IMR-90 (cell line): ENCODE measurements at regions not wholly inside any gene's neighbourhood (a gene's known extent, or its start where the extent isn't known, plus 50 kb on each side); places are given as distances from the start of the nearest gene placed in this dataset.

ENCODE experiments used
- ATAC-seq: fragments of 200-7000 bp; cut with Tn5 transposase; 2 replicates; pipeline ENCODE4 v1.9.1; 2020; ENCODE audit warnings: low read depth, mild to moderate bottlenecking, moderate library complexity
- BruUV-seq: library from RNA; stranded (reverse); fragments of 400-500 nt; replicated peaks from 2 replicates; lab custom pipeline; 2021; lab: Mats Ljungman, UMichigan
- CTCF ChIA-PET: fragments of 300-600 bp; formaldehyde crosslinking; extraction: SDS; loops from one replicate; lab custom pipeline; 2021; ENCODE audit warnings: antibody characterized with exemption; lab: Yijun Ruan, JAX
- POLR2A ChIA-PET: fragments of 300-600 bp; sonication (Branson Sonifier 250); formaldehyde crosslinking; loops from one replicate; lab custom pipeline; 2022; ENCODE audit warnings: antibody characterized with exemption; ENCODE audit not compliant: unreplicated experiment; lab: Charles Lee
- DNase-seq: peaks from one replicate; pipeline ENCODE4 v3.0.0; 2013
- H2AFZ ChIP-seq: replicated peaks from 2 replicates; pipeline ENCODE3; 2013; ENCODE audit warnings: low read length, mild to moderate bottlenecking; ENCODE audit not compliant: poor library complexity
- H2AK5ac ChIP-seq: 2 replicates; pipeline ENCODE4 v1.6.1; 2013; ENCODE audit warnings: low read depth, low read length, inconsistent platforms
- H2AK9ac ChIP-seq: replicated peaks from 2 replicates; pipeline ENCODE3; 2013; ENCODE audit warnings: mild to moderate bottlenecking, low read depth, low read length, moderate library complexity; ENCODE audit not compliant: poor library complexity
- H2BK120ac ChIP-seq: 2 replicates; pipeline ENCODE4 v1.6.1; 2013; ENCODE audit warnings: low read depth, low read length, inconsistent platforms
- H2BK15ac ChIP-seq: 3 replicates; pipeline ENCODE4 v1.6.1; 2013; ENCODE audit warnings: low read depth, low read length, inconsistent platforms
- H2BK20ac ChIP-seq: 2 replicates; pipeline ENCODE4 v1.6.1; 2013; ENCODE audit warnings: low read depth, mild to moderate bottlenecking, inconsistent platforms, low read length, moderate library complexity
- H2BK5ac ChIP-seq: 2 replicates; pipeline ENCODE4 v1.6.1; 2013; ENCODE audit warnings: mild to moderate bottlenecking, low read depth, low read length, inconsistent platforms; ENCODE audit not compliant: poor library complexity, severe bottlenecking
- H3K14ac ChIP-seq: replicated peaks from 2 replicates; pipeline ENCODE4 v1.6.1; 2013; ENCODE audit warnings: low read depth, low read length, inconsistent platforms
- H3K18ac ChIP-seq: 2 replicates; pipeline ENCODE4 v1.6.1; 2013; ENCODE audit warnings: low read depth, low read length, control low read depth
- H3K23ac ChIP-seq: 2 replicates; pipeline ENCODE4 v1.6.1; 2013; ENCODE audit warnings: low read depth, low read length, inconsistent platforms
- H3K27ac ChIP-seq: 2 replicates; pipeline ENCODE4 v1.5.1; 2013; ENCODE audit warnings: mild to moderate bottlenecking, control low read depth, low read length; ENCODE audit not compliant: insufficient read depth
- H3K27me3 ChIP-seq: 2 replicates; pipeline ENCODE4 v1.6.1; 2013; ENCODE audit warnings: low read length; ENCODE audit not compliant: control insufficient read depth, insufficient read depth
- H3K36me3 ChIP-seq: 2 replicates; pipeline ENCODE4 v1.6.1; 2013; ENCODE audit warnings: low read length, mixed read lengths; ENCODE audit not compliant: control insufficient read depth, insufficient read depth
- H3K4ac ChIP-seq: 2 replicates; pipeline ENCODE4 v1.6.1; 2013; ENCODE audit warnings: low read depth, low read length, inconsistent platforms
- H3K4me1 ChIP-seq: 2 replicates; pipeline ENCODE4 v1.6.1; 2013; ENCODE audit warnings: low read length, mixed read lengths; ENCODE audit not compliant: control insufficient read depth, insufficient read depth
- H3K4me2 ChIP-seq: 2 replicates; pipeline ENCODE4 v1.6.1; 2013; ENCODE audit warnings: low read depth, mild to moderate bottlenecking, control low read depth, low read length, moderate library complexity
- H3K4me3 ChIP-seq: 2 replicates; pipeline ENCODE4 v1.5.1; 2013; ENCODE audit warnings: low read depth, mild to moderate bottlenecking, control low read depth, low read length, moderate library complexity; ENCODE audit not compliant: insufficient read depth
- H3K56ac ChIP-seq: 2 replicates; pipeline ENCODE4 v1.6.1; 2013; ENCODE audit warnings: low read length, inconsistent platforms; ENCODE audit not compliant: insufficient read depth; ENCODE audit errors: extremely low read depth
- H3K79me1 ChIP-seq, 2 experiments: 2 replicates each; pipeline ENCODE4 v1.6.1; 2013; ENCODE audit warnings: low read length in 2 of 2, inconsistent platforms in 1 of 2, low read depth in 1 of 2
- H3K9ac ChIP-seq: 2 replicates; pipeline ENCODE4 v1.6.1; 2013; ENCODE audit warnings: low read depth, low read length, control low read depth
- H3K9me1 ChIP-seq: 2 replicates; pipeline ENCODE4 v1.6.1; 2013; ENCODE audit warnings: low read length, inconsistent platforms; ENCODE audit not compliant: insufficient read depth
- H3K9me3 ChIP-seq: 2 replicates; pipeline ENCODE4 v1.6.1; 2013; ENCODE audit warnings: low read length; ENCODE audit not compliant: control insufficient read depth, insufficient read depth
- H4K20me1 ChIP-seq: 2 replicates; pipeline ENCODE4 v1.6.1; 2013; ENCODE audit warnings: low read length, inconsistent platforms; ENCODE audit not compliant: insufficient read depth
- H4K5ac ChIP-seq: 2 replicates; pipeline ENCODE4 v1.6.1; 2013; ENCODE audit warnings: mild to moderate bottlenecking, low read depth, low read length, control low read depth
- H4K8ac ChIP-seq, 2 experiments: 2 replicates each; pipeline ENCODE4 v1.6.1; 2013; ENCODE audit warnings: low read depth in 2 of 2, low read length in 2 of 2, control low read depth in 1 of 2, inconsistent platforms in 1 of 2
- H4K91ac ChIP-seq: 2 replicates; pipeline ENCODE4 v1.6.1; 2013; ENCODE audit warnings: low read depth, low read length, inconsistent platforms; ENCODE audit not compliant: insufficient read depth
- BHLHE40 ChIP-seq: fragments of 150-350 bp; IDR thresholded peaks from 2 replicates; pipeline ENCODE4 v1.6.1; 2016; ENCODE audit warnings: mild to moderate bottlenecking, low read depth, low read length
- CEBPB ChIP-seq: IDR thresholded peaks from 2 replicates; pipeline ENCODE4 v1.6.1; 2012; ENCODE audit warnings: low read depth, low read length, improper control_type of control experiment
- CHD1 ChIP-seq: IDR thresholded peaks from 2 replicates; pipeline ENCODE4 v1.6.1; 2012; ENCODE audit warnings: low read depth, low read length, improper control_type of control experiment
- MAFK ChIP-seq: IDR thresholded peaks from 2 replicates; pipeline ENCODE4 v1.6.1; 2012; ENCODE audit warnings: low read depth, low read length, improper control_type of control experiment
- MAZ ChIP-seq: IDR thresholded peaks from 2 replicates; pipeline ENCODE4 v1.6.1; 2012; ENCODE audit warnings: low read depth, mild to moderate bottlenecking, low read length, improper control_type of control experiment, moderate library complexity, borderline replicate concordance
- MXI1 ChIP-seq: IDR thresholded peaks from 2 replicates; pipeline ENCODE4 v1.6.1; 2012; ENCODE audit warnings: low read depth, mild to moderate bottlenecking, low read length, moderate library complexity, borderline replicate concordance
- POLR2A ChIP-seq: IDR thresholded peaks from 2 replicates; pipeline ENCODE4 v1.6.1; 2012; ENCODE audit warnings: mild to moderate bottlenecking, low read depth, low read length
- RAD21 ChIP-seq: IDR thresholded peaks from 2 replicates; pipeline ENCODE4 v1.6.1; 2012; ENCODE audit warnings: low read length, improper control_type of control experiment
- RCOR1 ChIP-seq: IDR thresholded peaks from 2 replicates; pipeline ENCODE4 v1.6.1; 2012; ENCODE audit warnings: mild to moderate bottlenecking, low read length, improper control_type of control experiment; ENCODE audit not compliant: insufficient replicate concordance
- RFX5 ChIP-seq: IDR thresholded peaks from 2 replicates; pipeline ENCODE4 v1.8.0; 2012; ENCODE audit warnings: low read depth, mild to moderate bottlenecking, low read length, moderate library complexity
- SMC3 ChIP-seq: fragments of 150-350 bp; IDR thresholded peaks from 2 replicates; pipeline ENCODE4 v1.6.1; 2016; ENCODE audit warnings: low read depth, mild to moderate bottlenecking, antibody characterized with exemption, low read length, moderate library complexity
- WGBS, 2 experiments: methylation state at CpG; one replicate each; pipeline versions ENCODE4 v1.1.5 to v1.1.7; 2013; ENCODE audit warnings: missing lambda C conversion rate in 2 of 2; ENCODE audit not compliant: insufficient read length in 1 of 2; ENCODE audit errors: extremely low coverage in 2 of 2; 5-methylcytosine and 5-hydroxymethylcytosine counted together
- dilution Hi-C: fragments of 300-500 bp; cut with HindIII; formaldehyde crosslinking; loops from one replicate; pipeline ENCODE4 v1.14.3; 2018; ENCODE audit warnings: low sequenced_read_pairs; ENCODE audit not compliant: unreplicated experiment
- in situ Hi-C: fragments of 300-500 bp; cut with MboI; formaldehyde crosslinking; loops from 3 replicates; pipeline ENCODE4 v1.14.3; 2019; ENCODE audit warnings: low sequenced_read_pairs, inconsistent platforms, mixed read lengths
- intact Hi-C: fragments of 100-400 bp; cut with micrococcal nuclease; formaldehyde crosslinking; loops from 2 replicates; pipeline ENCODE4 v1.10.0; 2022
- TF ChIP-seq, protein P1 (sequence below): fragments of 150-350 bp; IDR thresholded peaks from 2 replicates; pipeline ENCODE4 v1.6.1; 2017; ENCODE audit warnings: mild to moderate bottlenecking, antibody characterized with exemption, low read length, low read depth
- TF ChIP-seq, protein P2 (sequence below): conservative IDR thresholded peaks from 2 replicates; pipeline ENCODE4 v1.5.1; 2012; ENCODE audit warnings: mild to moderate bottlenecking, low read depth, low read length, improper control_type of control experiment
- TF ChIP-seq, protein P3 (sequence below): fragments of 150-350 bp; IDR thresholded peaks from 2 replicates; pipeline ENCODE4 v1.6.1; 2016; ENCODE audit warnings: low read depth, mild to moderate bottlenecking, low read length, moderate library complexity, borderline replicate concordance

DNA sequence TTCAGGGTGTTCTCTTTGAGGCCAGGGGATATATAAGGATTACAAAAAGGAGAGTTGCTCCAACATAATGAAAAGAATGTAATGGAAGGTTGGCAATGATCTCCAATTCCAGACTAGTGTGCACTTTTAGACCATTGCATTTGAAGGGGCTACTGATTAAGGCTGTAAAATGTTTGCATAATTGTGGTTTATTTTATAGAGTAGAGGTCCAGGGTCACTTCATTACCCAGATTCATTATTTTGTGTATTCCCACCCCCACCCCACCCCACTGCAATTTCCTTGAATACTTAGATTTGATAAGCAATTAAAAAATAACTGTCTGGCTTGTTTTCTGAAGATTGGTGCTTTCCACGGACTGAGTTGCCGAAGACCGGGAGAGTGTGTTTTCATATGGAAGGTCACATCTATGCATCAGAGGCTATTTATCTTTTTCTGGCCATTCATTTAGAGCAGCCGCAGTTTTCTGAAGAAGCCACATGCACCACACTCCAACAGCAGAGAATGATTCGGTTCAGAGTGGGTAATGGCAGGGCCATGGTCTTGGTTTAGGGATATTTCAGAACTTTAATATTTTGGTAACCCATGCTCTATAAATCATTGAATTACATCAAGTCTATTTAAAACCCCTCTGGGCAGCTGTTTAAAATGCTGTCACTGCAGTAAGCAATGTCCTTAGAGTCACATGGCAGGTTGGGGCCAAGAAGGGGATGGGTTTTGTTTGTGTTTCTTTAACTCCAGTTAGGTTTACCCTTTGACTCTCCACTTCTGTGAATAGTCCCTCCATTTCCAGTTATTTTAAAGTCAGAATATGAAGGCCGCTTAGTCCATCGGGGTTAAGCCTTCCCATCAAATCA, 94.6 kb downstream of the TMEM30B start:
- H3K27ac ChIP-seq = peak overlapping the region; percentile 25; the same call in 1 of the 2 replicates
- ChIA-PET CTCF (no interaction called here), POLR2A (no interaction called here)
- H3K18ac ChIP-seq = peak overlapping the region; percentile 9; the same call in 1 of the 2 replicates
- H3K27me3 ChIP-seq = no peaks in the 10 kb centered on the region
- WGBS, 2 experiments = no CpG with 5 or more reads among the region's 7 CpGs
- no peaks in the 10 kb centered on the region for H3K79me1 ChIP-seq
- peak overlapping the region; percentile 80; the same call in 1 of the 3 replicates for H2BK15ac ChIP-seq
- H4K5ac ChIP-seq = no peak overlapping the region
- peak overlapping the region; percentile 85; the same call in 1 of the 2 replicates for H2BK20ac ChIP-seq
- H2AK9ac ChIP-seq = no peak overlapping the region
- H4K8ac ChIP-seq = peak overlapping the region; percentile 29 to 59; a peak in 1 of 4 replicates
- no peaks in the 10 kb centered on the region for H4K20me1 ChIP-seq
- intact Hi-C loops = loop anchor here (10.0 kb wide), 1 partner anchor 162 kb away; no protein-coding TSS in a partner anchor
- H3K4me2 ChIP-seq = no peak overlapping the region
- H3K56ac ChIP-seq = no peak overlapping the region
- ATAC-seq = no peak
- H3K36me3 ChIP-seq = no peaks in the 10 kb centered on the region
- no peak overlapping the region for H2BK5ac ChIP-seq
- DNase-seq = no peak
- H4K91ac ChIP-seq = peak overlapping the region; percentile 20
- H3K14ac ChIP-seq = peak overlapping the region; percentile 16; the same call in 1 of the 2 replicates
- H3K4ac ChIP-seq = peak overlapping the region; percentile 62; the same call in 1 of the 2 replicates
- no peak overlapping the region for H3K4me3 ChIP-seq
- H3K4me1 ChIP-seq = peaks cover 28% of the 10 kb centered on the region
- H3K9ac ChIP-seq = no peak overlapping the region
- H3K9me1 ChIP-seq = peaks cover 11% of the 10 kb centered on the region
- H2AK5ac ChIP-seq = peak overlapping the region; percentile 24; the same call in 1 of the 2 replicates
- peak overlapping the region; percentile 53 for H2BK120ac ChIP-seq
- in situ Hi-C loops = no loop called here
- BruUV-seq = no TSS peak
- no peak overlapping the region for H3K23ac ChIP-seq
- H3K9me3 ChIP-seq = no peaks in the 10 kb centered on the region
- no peak overlapping the region for H2AFZ ChIP-seq
- dilution Hi-C loops = no loop called here
- no peak for TF ChIP-seq MAZ
- no peak for TF ChIP-seq RCOR1
- no peak for TF ChIP-seq SMC3
- no peak for TF ChIP-seq CHD1
- no peak for TF ChIP-seq MXI1
- no peak for TF ChIP-seq RFX5
- no peak for TF ChIP-seq RAD21
- TF ChIP-seq, protein P1, sequence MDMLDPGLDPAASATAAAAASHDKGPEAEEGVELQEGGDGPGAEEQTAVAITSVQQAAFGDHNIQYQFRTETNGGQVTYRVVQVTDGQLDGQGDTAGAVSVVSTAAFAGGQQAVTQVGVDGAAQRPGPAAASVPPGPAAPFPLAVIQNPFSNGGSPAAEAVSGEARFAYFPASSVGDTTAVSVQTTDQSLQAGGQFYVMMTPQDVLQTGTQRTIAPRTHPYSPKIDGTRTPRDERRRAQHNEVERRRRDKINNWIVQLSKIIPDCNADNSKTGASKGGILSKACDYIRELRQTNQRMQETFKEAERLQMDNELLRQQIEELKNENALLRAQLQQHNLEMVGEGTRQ = no peak
- no peak for TF ChIP-seq MAFK
- TF ChIP-seq, protein P2, sequence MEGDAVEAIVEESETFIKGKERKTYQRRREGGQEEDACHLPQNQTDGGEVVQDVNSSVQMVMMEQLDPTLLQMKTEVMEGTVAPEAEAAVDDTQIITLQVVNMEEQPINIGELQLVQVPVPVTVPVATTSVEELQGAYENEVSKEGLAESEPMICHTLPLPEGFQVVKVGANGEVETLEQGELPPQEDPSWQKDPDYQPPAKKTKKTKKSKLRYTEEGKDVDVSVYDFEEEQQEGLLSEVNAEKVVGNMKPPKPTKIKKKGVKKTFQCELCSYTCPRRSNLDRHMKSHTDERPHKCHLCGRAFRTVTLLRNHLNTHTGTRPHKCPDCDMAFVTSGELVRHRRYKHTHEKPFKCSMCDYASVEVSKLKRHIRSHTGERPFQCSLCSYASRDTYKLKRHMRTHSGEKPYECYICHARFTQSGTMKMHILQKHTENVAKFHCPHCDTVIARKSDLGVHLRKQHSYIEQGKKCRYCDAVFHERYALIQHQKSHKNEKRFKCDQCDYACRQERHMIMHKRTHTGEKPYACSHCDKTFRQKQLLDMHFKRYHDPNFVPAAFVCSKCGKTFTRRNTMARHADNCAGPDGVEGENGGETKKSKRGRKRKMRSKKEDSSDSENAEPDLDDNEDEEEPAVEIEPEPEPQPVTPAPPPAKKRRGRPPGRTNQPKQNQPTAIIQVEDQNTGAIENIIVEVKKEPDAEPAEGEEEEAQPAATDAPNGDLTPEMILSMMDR = no peak
- no peak for TF ChIP-seq POLR2A
- no peak for TF ChIP-seq CEBPB
- TF ChIP-seq, protein P3, sequence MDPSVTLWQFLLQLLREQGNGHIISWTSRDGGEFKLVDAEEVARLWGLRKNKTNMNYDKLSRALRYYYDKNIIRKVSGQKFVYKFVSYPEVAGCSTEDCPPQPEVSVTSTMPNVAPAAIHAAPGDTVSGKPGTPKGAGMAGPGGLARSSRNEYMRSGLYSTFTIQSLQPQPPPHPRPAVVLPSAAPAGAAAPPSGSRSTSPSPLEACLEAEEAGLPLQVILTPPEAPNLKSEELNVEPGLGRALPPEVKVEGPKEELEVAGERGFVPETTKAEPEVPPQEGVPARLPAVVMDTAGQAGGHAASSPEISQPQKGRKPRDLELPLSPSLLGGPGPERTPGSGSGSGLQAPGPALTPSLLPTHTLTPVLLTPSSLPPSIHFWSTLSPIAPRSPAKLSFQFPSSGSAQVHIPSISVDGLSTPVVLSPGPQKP = no peak
- TF ChIP-seq BHLHE40 = no peak
